DMS114 treated with DMSO at 0.1 percent for 48 hours (cell line): ENCODE measurements at regions not wholly inside any gene's neighbourhood (a gene's known extent, or its start where the extent isn't known, plus 50 kb on each side); places are given as distances from the start of the nearest gene placed in this dataset.

Source experiments
- DNase-seq: peaks from one replicate; lab custom pipeline; 2025; ENCODE audit not compliant: unreplicated experiment; lab: John Stamatoyannopoulos, UW

GRCh38 chr2:7697052-7697451 lies 779.8 kb downstream of the RNF144A start:
- no peak for DNase-seq

- DNase-seq = no peak
Observed at GRCh38 chr2:7701791-7702190, 784.6 kb downstream of the RNF144A start.

- no peak for DNase-seq
Observed at GRCh38 chr2:7703048-7703447, 785.8 kb downstream of the RNF144A start.

GRCh38 chr2:7703543-7704144 lies 786.4 kb downstream of the RNF144A start:
- no peak for DNase-seq

GRCh38 chr2:7704296-7704865 lies 787.2 kb downstream of the RNF144A start:
- no peak for DNase-seq

- DNase-seq = no peak
Observed at GRCh38 chr2:7706791-7707190, 789.6 kb downstream of the RNF144A start.

- no peak for DNase-seq
Observed at GRCh38 chr2:7707723-7708122, 790.5 kb downstream of the RNF144A start.

- DNase-seq = no peak
Observed at GRCh38 chr2:7709907-7710306, 792.7 kb downstream of the RNF144A start.

GRCh38 chr2:7711167-7711566 lies 794.0 kb downstream of the RNF144A start:
- DNase-seq = no peak

- DNase-seq = no peak
Observed at GRCh38 chr2:7719876-7720275, 802.7 kb downstream of the RNF144A start.

GRCh38 chr2:7721413-7721995 lies 804.3 kb downstream of the RNF144A start:
- no peak for DNase-seq

GRCh38 chr2:7722212-7722910 lies 805.1 kb downstream of the RNF144A start:
- DNase-seq = no peak

GRCh38 chr2:7724336-7724735 lies 807.1 kb downstream of the RNF144A start:
- no peak for DNase-seq

GRCh38 chr2:7725171-7725849 lies 808.1 kb downstream of the RNF144A start:
- DNase-seq = no peak

GRCh38 chr2:7725850-7726242 lies 808.6 kb downstream of the RNF144A start:
- DNase-seq = no peak

GRCh38 chr2:7726989-7727388 lies 809.8 kb downstream of the RNF144A start:
- DNase-seq = no peak

GRCh38 chr2:7728388-7728787 lies 811.2 kb downstream of the RNF144A start:
- DNase-seq = no peak

- DNase-seq = no peak
Observed at GRCh38 chr2:7730449-7730848, 813.2 kb downstream of the RNF144A start.

- DNase-seq = no peak
Observed at GRCh38 chr2:7730990-7731389, 813.8 kb downstream of the RNF144A start.

- DNase-seq = no peak
Observed at GRCh38 chr2:7732497-7732896, 815.3 kb downstream of the RNF144A start.

- DNase-seq = no peak
Observed at GRCh38 chr2:7736646-7737305, 819.6 kb downstream of the RNF144A start.
